ENCODE measurements at regions not wholly inside any gene's neighbourhood (a gene's known extent, or its start where the extent isn't known, plus 50 kb on each side); places are given as distances from the start of the nearest gene placed in this dataset.

- Histone ChIP-seq H3K4me3 (no peak overlapping the region), H3K27ac (no peak overlapping the region), H3K4me1 (no peaks in the 10 kb centered on the region), H3K36me3 (replicated peaks in 1 of 2; ENCODE audit: insufficient read depth in 1 of 2, low read depth in 2 of 2) (no peaks in the 10 kb centered on the region), H3K27me3 (no peaks in the 10 kb centered on the region), H3K9me3 (no peaks in the 10 kb centered on the region)
- intact Hi-C loops (cut with DNase I) = no loop called here
- no peak for ATAC-seq
- DNase-seq = peak in 1 of 4 donors; percentile 0
- WGBS, 2 donors = 90 to 92% methylated on average over 2 of the region's 2 CpGs
- TF ChIP-seq CTCF (IDR thresholded peaks at IDR 0.05) (no peak), POLR2A (IDR thresholded peaks at IDR 0.05) (no peak)
Measured at GRCh38 chr2:236861944-236862343, 223.7 kb upstream of the COPS8 start.

GRCh38 chr2:236862526-236862925 lies 223.2 kb upstream of the COPS8 start:
- Histone ChIP-seq H3K4me1 (no peaks in the 10 kb centered on the region), H3K4me3 (no peak overlapping the region), H3K9me3 (no peaks in the 10 kb centered on the region), H3K36me3 (replicated peaks in 1 of 2; ENCODE audit: insufficient read depth in 1 of 2, low read depth in 2 of 2) (no peaks in the 10 kb centered on the region), H3K27ac (no peak overlapping the region), H3K27me3 (no peaks in the 10 kb centered on the region)
- 74 to 83% methylated on average over 1 to 2 of the region's 2 CpGs for WGBS, 2 donors
- ATAC-seq (no peak), DNase-seq (no peak)
- intact Hi-C loops (cut with DNase I) = no loop called here
- no peak for TF ChIP-seq POLR2A (IDR thresholded peaks at IDR 0.05)
- TF ChIP-seq CTCF (IDR thresholded peaks at IDR 0.05) = no peak

DNA sequence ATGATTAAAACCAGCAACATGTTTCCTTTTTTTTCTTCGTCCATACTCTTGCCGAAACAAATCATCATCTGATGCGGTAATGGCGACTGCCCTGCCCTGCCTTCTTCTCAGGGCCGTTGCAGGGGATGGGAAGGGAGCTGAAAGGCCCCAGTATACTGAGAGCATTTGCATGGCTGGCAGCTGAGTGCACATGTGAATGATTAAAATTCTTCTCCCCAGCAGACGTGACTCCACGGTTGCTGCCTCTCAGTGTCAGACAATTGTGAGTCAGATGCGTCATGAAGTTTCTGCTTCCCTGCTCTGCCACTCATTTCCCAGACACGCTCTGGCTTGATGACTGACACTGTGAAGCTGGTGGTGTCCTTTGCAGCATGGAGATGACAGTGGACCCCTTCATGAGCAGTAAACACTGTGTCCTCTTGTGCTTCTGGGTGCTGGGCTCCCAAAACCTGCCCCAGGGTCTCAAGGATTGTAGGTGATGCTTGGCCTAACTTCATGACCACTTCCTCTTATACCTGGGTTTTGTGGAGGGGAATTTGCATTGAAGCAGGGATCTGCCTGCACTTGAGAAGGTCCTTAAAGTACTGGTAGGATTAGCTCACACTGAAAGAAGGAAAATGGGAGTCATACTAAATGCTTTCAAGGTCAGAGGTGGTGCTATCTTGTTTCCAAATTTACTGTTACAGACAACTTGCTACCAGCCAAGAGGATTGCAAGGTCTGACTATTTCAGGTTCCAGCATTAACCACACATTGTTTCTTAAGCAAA lies 222.5 kb upstream of the COPS8 start:
- WGBS, 2 donors = 88 to 92% methylated on average over 9 of the region's 9 CpGs
- Histone ChIP-seq H3K9me3 (no peaks in the 10 kb centered on the region), H3K27me3 (no peaks in the 10 kb centered on the region), H3K4me1 (no peaks in the 10 kb centered on the region), H3K27ac (no peak overlapping the region), H3K4me3 (no peak overlapping the region), H3K36me3 (replicated peaks in 1 of 2; ENCODE audit: insufficient read depth in 1 of 2, low read depth in 2 of 2) (no peaks in the 10 kb centered on the region)
- TF ChIP-seq POLR2A (IDR thresholded peaks at IDR 0.05) (no peak), CTCF (IDR thresholded peaks at IDR 0.05) (no peak)
- intact Hi-C loops (cut with DNase I) = no loop called here
- ATAC-seq = no peak
- DNase-seq = peak in 1 of 4 donors; percentile 1

DNA sequence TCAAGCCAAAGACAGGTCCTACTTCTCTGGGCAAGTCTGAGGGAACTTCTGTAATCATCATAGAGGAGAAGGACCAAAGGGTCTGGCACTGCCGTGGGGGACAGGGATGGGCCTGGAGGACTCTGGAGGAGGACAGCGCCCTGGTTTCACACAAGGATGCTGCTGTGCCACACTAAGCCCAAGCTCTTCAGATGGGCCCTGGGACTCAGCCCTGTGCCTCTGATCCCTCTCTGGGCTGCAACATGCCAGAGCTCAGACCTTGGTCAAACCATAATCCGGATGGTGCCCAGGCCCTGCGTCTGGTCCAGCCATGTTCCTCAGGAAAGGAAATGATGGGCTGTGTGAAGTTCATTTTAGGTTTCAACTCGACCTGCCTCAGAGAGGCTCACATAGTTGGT lies 222.0 kb upstream of the COPS8 start:
- Histone ChIP-seq H3K27ac (no peak overlapping the region), H3K36me3 (replicated peaks in 1 of 2; ENCODE audit: insufficient read depth in 1 of 2, low read depth in 2 of 2) (no peaks in the 10 kb centered on the region), H3K27me3 (no peaks in the 10 kb centered on the region), H3K4me3 (no peak overlapping the region), H3K4me1 (no peaks in the 10 kb centered on the region), H3K9me3 (no peaks in the 10 kb centered on the region)
- no peak for ATAC-seq
- 86 to 92% methylated on average over 3 to 5 of the region's 5 CpGs for WGBS, 2 donors
- no peak for TF ChIP-seq POLR2A (IDR thresholded peaks at IDR 0.05)
- no peak for TF ChIP-seq CTCF (IDR thresholded peaks at IDR 0.05)
- DNase-seq = peak in 1 of 4 donors; percentile 1
- intact Hi-C loops (cut with DNase I) = no loop called here

DNA sequence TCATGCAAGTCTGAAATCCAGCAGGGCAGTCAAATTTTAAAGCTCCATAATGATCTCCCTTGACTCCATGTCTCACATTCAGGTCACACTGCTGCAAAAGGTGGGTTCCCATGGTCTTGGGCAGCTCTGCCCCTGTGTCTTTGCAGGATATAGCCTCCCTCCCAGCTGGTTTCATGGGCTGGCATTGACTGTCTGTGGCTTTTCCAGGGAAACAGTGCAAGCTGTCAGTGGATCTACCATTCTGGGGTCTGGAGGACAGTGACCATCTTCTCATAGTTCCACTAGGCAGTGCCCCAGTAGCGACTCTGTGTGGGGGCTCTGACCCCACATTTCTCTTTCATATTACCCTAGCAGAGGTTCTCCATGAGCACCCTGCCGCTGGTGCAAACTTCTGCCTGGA lies 220.6 kb upstream of the COPS8 start:
- Histone ChIP-seq H3K27me3 (no peaks in the 10 kb centered on the region), H3K4me1 (no peaks in the 10 kb centered on the region), H3K9me3 (no peaks in the 10 kb centered on the region), H3K36me3 (replicated peaks in 1 of 2; ENCODE audit: insufficient read depth in 1 of 2, low read depth in 2 of 2) (no peaks in the 10 kb centered on the region), H3K27ac (no peak overlapping the region), H3K4me3 (no peak overlapping the region)
- no peak for TF ChIP-seq CTCF (IDR thresholded peaks at IDR 0.05)
- TF ChIP-seq POLR2A (IDR thresholded peaks at IDR 0.05) = no peak
- intact Hi-C loops (cut with DNase I) = no loop called here
- DNase-seq (peak in 1 of 4 donors; percentile 1), ATAC-seq (no peak)
- WGBS, 2 donors = 100% methylated on average over 2 of the region's 2 CpGs

Measured in body of pancreas (tissue), 4 donors.